HL-60 (cell line): ENCODE measurements at regions not wholly inside any gene's neighbourhood (a gene's known extent, or its start where the extent isn't known, plus 50 kb on each side); places are given as distances from the start of the nearest gene placed in this dataset.

Experiments
- CTCF ChIP-seq: IDR thresholded peaks from one replicate; pipeline ENCODE4 v1.5.1; 2011; ENCODE audit warnings: low read length, control low read depth, inconsistent platforms; ENCODE audit not compliant: insufficient read depth
- GABPA ChIP-seq: IDR thresholded peaks from 2 replicates; pipeline ENCODE4 v1.6.1; 2012; ENCODE audit warnings: low read depth
- POLR2AphosphoS5 ChIP-seq: IDR thresholded peaks from 2 replicates; pipeline ENCODE4 v1.6.1; 2012; ENCODE audit warnings: low read depth
- REST ChIP-seq: IDR thresholded peaks from 2 replicates; pipeline ENCODE4 v1.6.1; 2012; ENCODE audit warnings: low read depth; ENCODE audit not compliant: insufficient replicate concordance
- SPI1 ChIP-seq: IDR thresholded peaks from 2 replicates; pipeline ENCODE4 v1.6.1; 2012; ENCODE audit warnings: low read depth, mild to moderate bottlenecking, borderline replicate concordance

- TF ChIP-seq CTCF (no peak), POLR2AphosphoS5 (no peak), REST (no peak), SPI1 (no peak), GABPA (no peak)
These were observed 103.2 kb upstream of the PPP2R2D start for GRCh38 chr10:131797626-131798025.
